Loucy (cell line): ENCODE measurements at regions not wholly inside any gene's neighbourhood (a gene's known extent, or its start where the extent isn't known, plus 50 kb on each side); places are given as distances from the start of the nearest gene placed in this dataset.

ENCODE experiments used
- H2AFZ ChIP-seq: fragments of 200-600 bp; sonication (generic); 2 replicates; pipeline ENCODE4 v1.6.0; 2016; ENCODE audit warnings: antibody characterized with exemption, mild to moderate bottlenecking, low read length, moderate library complexity
- H3F3A ChIP-seq: fragments of 200-600 bp; 2 replicates; pipeline ENCODE4 v1.6.0; 2016; ENCODE audit warnings: antibody characterized with exemption, low read depth, mild to moderate bottlenecking
- H3K27me3 ChIP-seq: fragments of 200-600 bp; sonication (generic); 2 replicates; pipeline ENCODE4 v1.6.1; 2014; ENCODE audit warnings: low read length, mild to moderate bottlenecking; ENCODE audit not compliant: insufficient read depth, poor library complexity, severe bottlenecking
- H3K36me3 ChIP-seq: fragments of 200-600 bp; sonication (generic); 2 replicates; pipeline ENCODE4 v1.6.1; 2016; ENCODE audit warnings: low read length; ENCODE audit not compliant: insufficient read depth
- H3K4me1 ChIP-seq: fragments of 200-600 bp; sonication (generic); 2 replicates; pipeline ENCODE4 v1.5.1; 2014; ENCODE audit warnings: low read length, mild to moderate bottlenecking; ENCODE audit not compliant: insufficient read depth, poor library complexity, severe bottlenecking
- H3K4me2 ChIP-seq: fragments of 200-600 bp; sonication (generic); 2 replicates; pipeline ENCODE4 v1.6.0; 2014; ENCODE audit warnings: antibody characterized with exemption, low read length, low read depth, mild to moderate bottlenecking; ENCODE audit not compliant: poor library complexity, severe bottlenecking
- H3K4me3 ChIP-seq: fragments of 200-600 bp; sonication (generic); 2 replicates; pipeline ENCODE4 v1.5.1; 2014; ENCODE audit warnings: low read length, mild to moderate bottlenecking, mixed read lengths; ENCODE audit not compliant: poor library complexity, severe bottlenecking
- H3K79me2 ChIP-seq: fragments of 200-600 bp; sonication (generic); 2 replicates; pipeline ENCODE4 v1.6.1; 2014; ENCODE audit warnings: low read length; ENCODE audit not compliant: insufficient read depth
- H3K9ac ChIP-seq: fragments of 200-600 bp; sonication (generic); 2 replicates; pipeline ENCODE4 v1.6.0; 2014; ENCODE audit warnings: mild to moderate bottlenecking, low read depth, low read length, moderate library complexity; ENCODE audit not compliant: poor library complexity, severe bottlenecking
- H3K9me2 ChIP-seq: fragments of 200-600 bp; sonication (generic); replicated peaks from 2 replicates; pipeline ENCODE4 v1.6.1; 2016; ENCODE audit warnings: low read depth, low read length, mixed read lengths
- H3K9me3 ChIP-seq: fragments of 200-600 bp; sonication (generic); 2 replicates; pipeline ENCODE4 v1.6.1; 2014; ENCODE audit warnings: mild to moderate bottlenecking, antibody characterized with exemption, low read length, low read depth; ENCODE audit not compliant: insufficient read depth
- H4K20me1 ChIP-seq: fragments of 200-600 bp; sonication (generic); 2 replicates; pipeline ENCODE4 v1.6.0; 2014; ENCODE audit warnings: antibody characterized with exemption, low read length, mild to moderate bottlenecking; ENCODE audit not compliant: insufficient read depth, poor library complexity, severe bottlenecking
- CTCF ChIP-seq: fragments of 200-600 bp; sonication (generic); conservative IDR thresholded peaks from 2 replicates; pipeline ENCODE4 v1.5.1; 2014; ENCODE audit warnings: mild to moderate bottlenecking, antibody characterized with exemption, low read length
- EZH2phosphoT487 ChIP-seq: fragments of 200-600 bp; IDR thresholded peaks from 2 replicates; pipeline ENCODE4 v1.6.1; 2018; ENCODE audit warnings: antibody characterized with exemption, mild to moderate bottlenecking, moderate library complexity, borderline replicate concordance

DNA sequence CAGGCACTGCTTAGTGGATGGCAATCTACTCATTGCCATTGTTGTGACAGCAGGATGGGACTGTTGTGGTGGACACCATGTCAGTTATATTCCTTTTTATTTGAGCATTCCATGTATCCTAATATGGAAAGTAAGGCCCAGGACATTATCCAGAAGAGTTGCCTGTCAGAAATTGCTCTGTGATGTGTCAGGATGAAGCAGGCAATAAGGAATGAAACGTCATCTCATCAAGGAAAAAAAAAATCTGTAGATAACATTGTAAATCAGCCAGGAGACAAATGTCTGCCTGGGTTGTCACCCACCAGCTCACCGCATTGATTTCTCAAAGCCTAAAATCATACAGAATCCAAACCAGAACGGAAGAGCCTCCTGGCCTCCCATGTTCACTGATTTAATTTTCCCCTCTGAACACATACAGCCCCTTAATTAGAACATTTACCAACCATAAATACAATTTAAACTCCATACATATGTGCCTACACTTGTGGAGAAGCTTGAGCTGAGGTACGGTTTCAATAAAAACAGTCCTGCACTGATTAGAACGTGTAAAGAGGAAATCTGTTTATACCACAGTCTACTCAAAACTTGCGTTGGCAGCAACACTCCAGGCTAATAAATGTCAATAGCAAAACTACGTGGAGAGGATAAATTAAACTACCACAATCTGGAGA, 73.9 kb downstream of the FOXD1 start:
- H3K4me3 ChIP-seq: no peak overlapping the region
- TF ChIP-seq EZH2phosphoT487 (no peak), CTCF (no peak)
- H3K9me2 ChIP-seq: no peaks in the 10 kb centered on the region
- no peaks in the 10 kb centered on the region for H4K20me1 ChIP-seq
- H3K4me2 ChIP-seq: no peak overlapping the region
- no peak overlapping the region for H3K9ac ChIP-seq
- no peaks in the 10 kb centered on the region for H3K79me2 ChIP-seq
- H3F3A ChIP-seq: no peaks in the 10 kb centered on the region
- no peak overlapping the region for H2AFZ ChIP-seq
- H3K27me3 ChIP-seq: no peaks in the 10 kb centered on the region
- no peaks in the 10 kb centered on the region for H3K36me3 ChIP-seq
- H3K4me1 ChIP-seq: no peaks in the 10 kb centered on the region
- H3K9me3 ChIP-seq: no peaks in the 10 kb centered on the region

- H3K79me2 ChIP-seq: no peaks in the 10 kb centered on the region
Measured at GRCh38 chr5:73373814-73374510, 74.6 kb downstream of the FOXD1 start.

DNA sequence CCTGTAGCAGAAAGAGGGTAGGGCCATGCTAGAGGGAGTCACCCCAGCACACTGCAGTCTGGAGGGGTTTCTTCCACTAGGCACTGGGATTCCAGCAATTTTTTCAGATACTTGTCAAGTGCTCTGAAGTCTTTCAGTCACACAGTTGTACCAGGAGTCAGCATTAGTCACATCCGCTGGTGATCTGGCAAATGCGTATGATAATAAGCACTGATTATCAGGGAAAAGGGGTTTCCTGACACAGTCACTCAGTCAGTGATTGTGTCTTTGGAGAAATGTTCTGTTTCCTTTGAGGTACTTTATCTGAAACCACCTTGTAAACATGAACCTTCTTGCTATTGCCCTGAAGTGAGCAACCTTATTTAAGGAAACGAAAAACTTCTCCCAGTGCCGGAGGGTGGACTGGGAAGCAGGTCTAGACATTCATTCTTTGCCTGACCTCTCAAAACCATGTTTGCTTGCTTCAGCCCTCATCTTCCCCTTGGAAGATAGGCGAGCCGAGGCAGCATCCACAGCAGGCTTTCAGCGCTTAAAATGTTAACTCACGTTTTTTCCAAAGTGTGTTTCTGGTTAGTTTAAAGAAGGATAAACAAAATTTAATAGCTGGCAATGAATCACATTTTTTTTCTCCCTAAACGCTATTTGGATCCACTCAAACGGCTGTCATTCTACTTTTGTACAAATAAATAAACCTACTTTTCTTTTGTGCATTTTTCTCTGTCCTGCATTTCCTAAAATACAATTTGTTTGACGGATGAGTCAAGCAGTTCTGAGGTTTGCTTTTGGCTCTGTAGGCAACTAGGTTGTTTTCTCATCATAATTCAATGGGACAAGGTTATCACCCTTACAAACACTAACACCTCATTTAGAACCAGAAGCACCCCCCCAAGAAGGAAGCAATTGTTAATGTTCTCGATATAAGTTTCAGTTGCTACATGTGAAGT, 77.7 kb downstream of the FOXD1 start:
- H3K79me2 ChIP-seq: no peaks in the 10 kb centered on the region
- no peak overlapping the region for H3K4me2 ChIP-seq

More at GRCh38 chr5:73373814-73374510, 74.6 kb downstream of the FOXD1 start:
- no peaks in the 10 kb centered on the region for H3K9me3 ChIP-seq
- H4K20me1 ChIP-seq: no peaks in the 10 kb centered on the region
- H3K4me2 ChIP-seq: no peak overlapping the region
- no peaks in the 10 kb centered on the region for H3K4me1 ChIP-seq
- H2AFZ ChIP-seq: no peak overlapping the region
- H3K9ac ChIP-seq: no peak overlapping the region
- H3K9me2 ChIP-seq: no peaks in the 10 kb centered on the region
- no peaks in the 10 kb centered on the region for H3K36me3 ChIP-seq
- H3K27me3 ChIP-seq: no peaks in the 10 kb centered on the region
- H3K4me3 ChIP-seq: no peak overlapping the region
- H3F3A ChIP-seq: no peaks in the 10 kb centered on the region
- no peak for TF ChIP-seq EZH2phosphoT487
- no peak for TF ChIP-seq CTCF

More for the DNA sequence above, 77.7 kb downstream of the FOXD1 start:
- Histone ChIP-seq H2AFZ (no peak overlapping the region), H3F3A (no peaks in the 10 kb centered on the region), H3K4me3 (no peak overlapping the region), H3K4me1 (no peaks in the 10 kb centered on the region), H3K9me2 (no peaks in the 10 kb centered on the region), H3K27me3 (no peaks in the 10 kb centered on the region), H4K20me1 (no peaks in the 10 kb centered on the region), H3K36me3 (no peaks in the 10 kb centered on the region), H3K9ac (no peak overlapping the region), H3K9me3 (no peaks in the 10 kb centered on the region)
- no peak for TF ChIP-seq CTCF
- TF ChIP-seq EZH2phosphoT487: no peak
